GM19324 (cell line): ENCODE measurements at regions not wholly inside any gene's neighbourhood (a gene's known extent, or its start where the extent isn't known, plus 50 kb on each side); places are given as distances from the start of the nearest gene placed in this dataset.

Experiments
- ATAC-seq: cut with Tn5 transposase; IDR thresholded peaks from one replicate; pipeline ENCODE4 v1.9.1; 2021; ENCODE audit warnings: mild to moderate bottlenecking, moderate library complexity; ENCODE audit not compliant: unreplicated experiment, low FRiP score

- ATAC-seq: no peak
Measured at GRCh38 chr5:73296772-73297171, 123.8 kb downstream of the TMEM174 start.

DNA sequence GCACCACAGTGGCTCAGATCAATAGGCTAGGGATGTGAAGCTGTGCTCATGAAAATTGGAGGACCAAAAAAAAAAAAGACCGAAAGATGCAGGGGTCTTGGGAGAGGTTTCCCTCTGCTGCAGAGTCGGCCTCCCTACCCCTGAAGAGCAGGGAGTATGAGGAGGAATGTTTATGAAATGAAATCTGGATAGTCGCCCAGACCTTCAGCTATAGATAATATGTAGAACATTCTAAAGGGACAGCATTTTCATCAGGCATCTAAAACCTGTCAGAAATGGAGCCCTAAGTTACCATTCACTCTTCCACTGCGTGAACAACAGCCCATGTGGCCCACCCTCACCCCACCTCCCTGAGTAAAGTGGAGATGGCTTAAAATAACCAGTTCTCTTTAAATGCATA is 122.9 kb downstream of the TMEM174 start:
- no peak for ATAC-seq

- ATAC-seq: no peak
Measured at GRCh38 chr5:73295447-73295846, 122.5 kb downstream of the TMEM174 start.

DNA sequence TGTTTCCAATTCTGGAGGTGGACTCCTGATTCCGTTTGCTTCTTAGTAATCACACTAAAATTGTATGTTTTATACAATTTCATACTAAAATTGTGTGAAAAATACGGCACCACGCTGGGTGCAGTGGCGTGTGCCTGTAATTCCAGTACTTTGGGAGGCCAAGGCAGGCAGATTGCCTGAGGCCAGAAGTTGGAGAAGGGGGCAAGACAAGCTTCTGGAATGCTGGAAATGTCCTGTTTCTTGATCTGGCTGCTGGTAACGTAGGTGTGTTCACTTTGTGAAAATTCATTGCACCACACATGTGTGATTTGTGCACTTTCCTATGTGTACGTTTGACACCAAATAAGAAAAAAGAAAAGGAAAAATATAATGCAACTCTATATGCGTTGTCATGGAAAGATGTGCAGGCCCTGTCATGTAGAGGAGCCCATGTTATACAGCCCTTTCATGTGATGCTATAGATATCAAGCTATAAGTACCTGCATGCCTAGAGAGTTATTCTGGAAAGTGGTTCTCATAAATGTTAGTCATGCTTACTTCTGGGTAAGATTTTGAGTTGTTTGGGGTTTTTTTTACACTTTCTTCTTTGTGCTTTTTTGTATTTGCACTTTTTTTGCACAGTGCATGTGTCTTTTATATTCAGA is 119.9 kb downstream of the TMEM174 start:
- ATAC-seq: no peak

GRCh38 chr5:73291873-73292272 is 118.9 kb downstream of the TMEM174 start:
- ATAC-seq: no peak

GRCh38 chr5:73290242-73290641 is 117.2 kb downstream of the TMEM174 start:
- no peak for ATAC-seq

- ATAC-seq: no peak
Measured at GRCh38 chr5:73288803-73289720, 116.1 kb downstream of the TMEM174 start.

DNA sequence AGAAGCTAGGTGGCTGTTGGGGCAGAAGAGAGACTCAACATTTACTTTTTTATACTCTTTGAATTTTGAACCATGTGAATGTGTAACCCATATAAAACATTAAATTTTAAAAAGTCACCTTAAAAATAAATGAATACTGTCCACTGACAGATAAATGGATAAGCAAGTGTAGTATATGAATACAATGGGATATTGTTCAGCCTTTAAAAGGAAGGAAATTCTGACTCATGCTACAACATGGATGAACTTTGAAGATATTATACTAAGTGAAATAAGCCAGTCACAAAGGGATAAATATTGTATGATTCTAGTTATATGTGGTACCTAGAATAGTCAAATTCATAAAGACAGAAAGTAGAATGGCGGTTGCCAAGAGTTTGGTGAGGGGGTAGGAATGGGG is 113.9 kb downstream of the TMEM174 start:
- ATAC-seq: no peak

- ATAC-seq: no peak
Measured at GRCh38 chr5:73284985-73285384, 112.0 kb downstream of the TMEM174 start.

DNA sequence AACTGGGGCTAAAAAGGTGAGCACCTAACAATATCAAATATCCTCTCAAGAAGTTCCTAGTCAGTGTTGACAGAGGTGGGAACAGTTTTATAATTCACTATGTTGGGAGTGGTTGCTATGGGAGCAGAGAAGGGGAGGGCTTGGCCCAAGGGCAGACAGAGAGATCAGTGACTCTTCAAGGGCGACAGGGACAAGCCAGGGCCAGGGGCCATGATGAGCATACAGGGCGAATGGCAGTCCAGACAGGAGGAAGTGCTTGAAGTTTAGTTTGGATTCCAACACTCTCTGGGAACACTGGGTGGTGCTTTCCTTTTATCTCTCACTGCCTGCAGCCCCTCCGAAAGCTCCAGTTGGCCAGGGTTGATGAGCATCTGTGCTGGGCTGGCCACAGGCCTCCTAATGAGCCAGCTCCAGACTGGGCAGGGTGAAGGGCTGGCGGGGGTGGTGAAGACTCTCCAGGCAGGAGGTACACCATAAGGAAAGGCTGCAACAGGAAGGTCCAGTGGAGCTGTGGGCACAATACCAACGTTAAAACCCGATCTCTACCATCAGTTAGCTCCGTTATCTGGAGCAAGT is 111.3 kb downstream of the TMEM174 start:
- no peak for ATAC-seq

- ATAC-seq: no peak
Measured at GRCh38 chr5:73282923-73283322, 109.9 kb downstream of the TMEM174 start.

DNA sequence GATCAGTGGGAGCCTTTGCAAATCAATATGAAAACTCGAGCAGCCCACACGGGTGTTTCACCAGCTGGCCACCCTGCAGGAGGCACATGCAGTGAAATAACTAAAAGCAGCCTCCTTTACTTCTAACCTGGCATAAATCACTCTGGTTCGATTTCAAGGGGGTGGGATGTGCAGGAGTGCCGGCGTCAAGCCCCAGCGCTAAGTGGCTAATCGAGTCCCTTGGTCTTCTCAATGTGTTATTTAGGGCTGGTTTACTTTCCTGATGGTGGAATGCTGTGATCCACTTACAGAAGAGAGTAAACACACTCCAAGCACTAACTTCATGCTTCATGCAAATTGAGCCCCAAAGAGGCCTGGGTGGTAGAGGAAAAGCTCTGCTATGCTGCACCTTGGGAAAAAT is 109.4 kb downstream of the TMEM174 start:
- no peak for ATAC-seq

DNA sequence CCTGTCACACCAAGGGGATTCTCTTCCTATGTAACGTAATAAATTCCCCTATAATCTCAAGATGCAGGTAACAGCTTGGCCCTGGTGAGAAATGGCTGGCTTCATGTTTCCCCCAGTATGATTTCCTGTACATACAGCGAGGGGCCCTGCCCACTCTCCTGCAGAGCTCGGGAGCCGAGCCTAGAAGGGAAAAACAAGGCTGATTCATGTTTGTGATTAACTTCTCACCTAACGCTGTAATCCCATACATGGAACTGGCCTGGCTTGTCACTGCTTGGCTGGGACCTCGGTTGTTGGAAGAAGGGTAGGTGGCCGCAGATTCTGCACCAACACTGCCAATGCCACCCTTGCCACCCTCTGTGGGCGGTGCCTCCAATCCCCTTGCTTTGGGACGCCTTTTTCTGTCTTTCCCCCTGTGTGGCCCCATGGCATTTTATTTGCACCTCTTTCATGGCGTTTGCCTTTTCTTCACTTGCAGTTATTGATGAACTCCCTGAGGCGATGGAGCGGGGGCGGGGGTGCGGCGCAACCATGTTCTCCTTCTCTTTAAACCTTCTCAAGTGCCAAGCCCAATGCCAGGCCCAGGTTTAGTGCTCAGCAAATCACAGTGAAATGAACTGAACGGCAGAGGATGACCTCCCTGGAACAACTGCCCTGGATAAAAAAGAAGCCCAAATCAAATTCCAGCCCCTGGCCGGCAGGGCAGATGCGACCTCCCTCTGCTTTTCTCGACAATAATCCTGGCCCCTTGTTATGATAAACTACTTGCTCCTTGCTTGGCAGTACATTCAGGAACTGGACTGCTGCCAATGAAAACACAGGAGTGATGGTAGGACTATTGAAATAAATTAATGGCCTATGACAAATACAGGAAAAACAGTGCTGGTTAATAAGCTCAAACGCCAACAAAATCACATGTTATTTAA is 108.1 kb downstream of the TMEM174 start:
- ATAC-seq: no peak

GRCh38 chr5:73280386-73280785 is 107.4 kb downstream of the TMEM174 start:
- peak; percentile 64 for ATAC-seq

DNA sequence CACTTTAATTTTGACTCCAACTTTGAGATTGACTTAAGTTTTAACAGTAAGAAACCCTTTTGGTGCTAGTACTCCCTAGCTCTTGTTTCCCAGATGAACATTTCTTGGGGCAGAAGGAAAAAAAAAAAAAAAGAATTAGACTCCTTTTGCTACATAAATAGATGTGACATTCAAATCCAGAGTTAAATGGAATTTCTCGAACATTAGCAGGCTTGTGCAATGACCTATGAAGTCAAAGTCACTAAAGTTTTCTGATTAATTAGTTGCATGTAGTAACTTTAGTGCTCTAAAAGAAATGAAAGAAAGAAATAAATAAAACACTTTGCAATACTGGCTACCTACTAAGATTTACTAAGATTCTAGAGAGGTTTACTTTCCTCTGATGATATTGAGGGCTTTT is 106.8 kb downstream of the TMEM174 start:
- ATAC-seq: no peak

DNA sequence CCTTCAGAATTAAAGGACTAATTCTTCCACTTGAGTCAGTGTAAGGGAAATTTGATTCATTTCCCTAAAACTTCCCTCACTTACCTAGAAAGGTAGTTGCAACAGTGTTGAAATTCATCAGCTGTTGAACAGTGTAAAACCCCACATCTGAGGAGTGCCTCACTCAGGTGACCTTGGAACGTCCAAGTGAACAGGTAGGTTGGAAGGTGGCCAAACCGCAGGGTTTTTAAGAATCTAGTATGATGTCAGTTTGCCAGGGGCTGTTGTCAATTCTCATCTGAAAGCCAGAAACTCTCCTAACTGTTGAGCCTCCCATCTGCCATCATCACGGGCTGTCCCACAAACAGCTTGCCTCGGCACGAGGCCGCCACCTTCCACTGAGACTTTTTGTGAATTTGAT is 105.7 kb downstream of the TMEM174 start:
- no peak for ATAC-seq

DNA sequence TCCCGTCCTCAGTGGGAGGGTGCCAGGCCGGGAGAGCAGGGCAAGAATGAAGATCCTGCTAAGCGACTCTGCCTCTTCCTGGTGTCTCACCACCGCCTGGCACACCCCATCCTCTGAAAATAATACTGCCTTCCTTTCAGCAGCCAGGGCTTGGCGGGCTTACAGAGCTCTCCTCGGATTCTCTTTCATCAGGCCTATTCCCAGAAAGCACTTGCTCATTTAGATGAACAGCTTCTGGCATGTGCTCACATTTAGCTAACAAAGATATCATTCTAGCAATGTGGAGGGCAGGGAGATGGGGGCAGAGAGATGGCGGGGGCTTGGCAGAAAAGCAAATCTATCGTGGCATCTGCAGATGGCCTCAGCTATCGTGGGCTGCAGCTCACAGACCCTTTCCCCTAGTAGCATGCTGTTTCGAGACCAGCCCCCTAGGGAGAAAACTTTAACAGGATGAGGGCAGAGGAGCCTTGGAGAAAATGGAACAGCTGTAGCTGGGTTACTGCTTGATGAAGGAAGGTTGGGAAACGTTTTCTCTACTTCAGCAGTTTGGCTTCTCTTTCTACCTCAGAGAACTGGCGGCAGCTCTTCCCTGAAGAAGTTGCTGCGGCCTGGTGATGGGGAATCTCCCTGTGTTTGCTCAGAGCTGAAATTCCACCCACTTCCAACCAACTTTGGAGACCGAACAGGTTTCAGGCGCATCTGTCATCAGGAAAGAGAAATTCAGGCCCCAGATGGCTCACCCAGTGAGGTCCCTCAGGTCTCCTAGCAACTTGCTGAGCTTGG is 102.1 kb downstream of the TMEM174 start:
- no peak for ATAC-seq

DNA sequence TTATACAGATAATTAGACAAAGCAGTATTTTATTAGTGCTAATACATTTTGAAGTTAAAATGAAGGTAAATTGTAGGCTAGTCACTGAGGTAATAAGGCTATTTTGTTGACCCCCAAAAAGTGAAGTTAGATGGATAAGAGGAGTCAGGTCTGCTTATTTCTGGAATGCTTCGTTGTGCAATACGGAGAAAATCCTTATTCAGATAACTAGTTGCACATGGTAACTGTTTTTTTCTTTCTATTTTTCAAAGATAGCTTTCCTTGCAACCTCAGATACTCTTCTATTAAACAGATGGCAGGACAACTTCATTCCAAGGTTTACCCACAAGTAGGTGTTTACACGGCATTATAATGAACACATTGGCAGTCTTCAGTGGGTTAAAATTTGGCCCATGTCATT is 101.1 kb downstream of the TMEM174 start:
- no peak for ATAC-seq

DNA sequence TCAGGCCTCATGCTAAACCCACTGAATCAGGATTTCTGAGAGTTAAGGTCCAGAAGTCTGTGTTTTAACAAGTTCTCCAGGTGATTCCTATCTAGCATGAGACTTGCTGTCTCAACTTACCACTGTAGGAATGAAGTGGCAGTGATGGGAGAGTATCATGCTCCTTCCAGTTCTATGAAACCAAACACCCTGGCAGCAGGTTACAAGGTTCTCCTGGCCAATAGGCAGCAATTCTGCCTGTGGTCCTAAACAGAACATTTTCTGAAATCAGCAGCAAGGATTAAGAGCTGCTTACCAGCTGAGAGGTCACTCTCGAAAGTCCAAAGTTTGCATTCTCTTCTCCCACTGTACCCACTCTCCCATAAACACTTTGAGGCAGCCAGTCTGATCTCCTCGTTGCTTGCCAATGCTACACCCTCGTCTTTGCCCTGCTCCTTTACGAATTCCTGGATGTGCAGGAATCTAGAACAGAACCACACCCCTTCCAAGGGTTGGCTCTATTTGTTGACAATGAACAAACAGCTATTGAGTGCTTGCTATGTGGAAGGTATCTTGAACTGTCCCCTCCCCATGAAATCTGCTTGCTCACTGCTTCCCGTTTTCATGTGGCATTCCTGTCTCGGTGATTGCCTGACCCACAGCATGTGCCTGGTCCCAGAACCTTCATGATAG is 100.5 kb downstream of the TMEM174 start:
- ATAC-seq: no peak
